T47D (cell line): ENCODE measurements at regions not wholly inside any gene's neighbourhood (a gene's known extent, or its start where the extent isn't known, plus 50 kb on each side); places are given as distances from the start of the nearest gene placed in this dataset.
A peak's percentile ranks its signal among the peaks of the same experiment; 100 is the strongest.

Experiments
- DNase-seq, 2 experiments: peaks; one replicate each; pipeline versions ENCODE4 v3.0.0 to v3.0.0-alpha.2; 2011 to 2012; ENCODE audit warnings: low read depth in 1 of 2, low spot score in 1 of 2
- JUND ChIP-seq: IDR thresholded peaks from 2 replicates; pipeline ENCODE4 v1.6.1; 2012; ENCODE audit warnings: low read depth
- in situ Hi-C: cut with HindIII; loops from 2 replicates; pipeline ENCODE4 v1.10.0; 2016; ENCODE audit warnings: low sequenced_read_pairs, low pct_unique_long_range_greater_than_20kb

DNA sequence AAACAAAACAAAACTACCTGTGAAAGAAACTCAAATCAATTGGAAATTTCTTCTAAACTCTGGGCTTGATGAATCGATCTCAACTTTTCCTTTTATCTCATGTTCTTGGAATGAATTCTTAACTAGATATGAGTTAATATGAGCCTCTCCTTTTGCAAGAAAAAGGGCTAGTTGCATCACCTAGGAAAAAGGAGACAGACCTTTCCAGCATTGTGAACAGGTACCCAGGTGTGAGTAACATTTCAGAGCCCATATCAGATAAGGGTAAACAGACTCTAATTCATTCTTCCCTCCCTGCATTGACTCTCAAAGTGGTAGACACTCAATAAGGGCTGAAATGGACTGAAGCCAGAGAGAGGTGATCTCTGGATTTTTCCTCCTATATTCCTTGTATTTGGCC, 103.8 kb upstream of the AGR3 start:
- no peak for DNase-seq
- no peak for TF ChIP-seq JUND
- in situ Hi-C loops: no loop called here

DNA sequence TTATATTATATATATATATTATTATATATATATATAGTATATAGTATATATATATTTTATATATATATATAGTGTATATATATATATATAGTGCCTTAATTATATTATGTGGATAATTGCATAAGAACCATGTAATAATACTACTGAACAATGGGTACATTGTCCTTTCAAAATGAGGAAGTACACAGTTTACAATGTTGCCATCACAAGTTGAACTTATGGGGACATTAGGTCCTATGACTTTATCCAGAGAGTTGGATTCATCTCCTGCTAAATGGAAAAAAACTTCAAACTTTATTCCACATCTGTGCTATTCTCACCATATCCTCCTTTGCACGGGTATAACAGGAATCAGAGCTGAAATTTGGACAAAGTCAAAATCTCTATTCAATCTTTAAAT, 105.0 kb upstream of the AGR3 start:
- no peak for DNase-seq
- in situ Hi-C loops: no loop called here

DNA sequence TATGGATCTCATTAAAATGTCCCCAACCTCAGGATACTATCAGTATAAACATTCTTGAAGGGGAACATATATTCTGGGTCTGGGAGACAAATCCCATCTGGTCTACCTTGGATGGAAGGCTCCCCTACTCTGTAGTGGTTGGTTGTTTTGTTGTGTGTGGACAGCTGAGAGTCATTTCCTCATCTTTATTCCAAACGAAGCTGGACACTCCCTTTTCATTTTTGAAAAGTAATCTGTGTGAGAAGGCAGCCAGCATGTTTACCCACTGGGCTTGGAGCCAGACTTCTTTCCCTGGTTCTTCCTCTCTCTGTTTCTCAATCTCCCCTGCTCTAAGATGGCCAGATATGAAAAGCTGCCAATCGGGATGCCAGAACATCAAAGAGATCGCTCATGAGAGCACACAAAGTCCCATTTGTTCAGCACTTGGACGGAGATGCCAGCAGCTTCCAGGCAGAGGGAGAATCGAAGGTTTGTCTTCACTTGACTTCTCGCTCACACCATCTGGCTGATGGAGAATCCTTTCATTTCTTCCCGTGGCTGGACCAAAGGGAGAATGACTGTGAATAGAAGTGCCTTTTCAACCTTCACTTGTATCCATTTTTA, 108.1 kb upstream of the AGR3 start:
- peak; percentile 22 to 97 for DNase-seq
- TF ChIP-seq JUND: peak; percentile 80
- in situ Hi-C loops: no loop called here

More for the DNA sequence above, 105.0 kb upstream of the AGR3 start:
- TF ChIP-seq JUND: no peak

DNA sequence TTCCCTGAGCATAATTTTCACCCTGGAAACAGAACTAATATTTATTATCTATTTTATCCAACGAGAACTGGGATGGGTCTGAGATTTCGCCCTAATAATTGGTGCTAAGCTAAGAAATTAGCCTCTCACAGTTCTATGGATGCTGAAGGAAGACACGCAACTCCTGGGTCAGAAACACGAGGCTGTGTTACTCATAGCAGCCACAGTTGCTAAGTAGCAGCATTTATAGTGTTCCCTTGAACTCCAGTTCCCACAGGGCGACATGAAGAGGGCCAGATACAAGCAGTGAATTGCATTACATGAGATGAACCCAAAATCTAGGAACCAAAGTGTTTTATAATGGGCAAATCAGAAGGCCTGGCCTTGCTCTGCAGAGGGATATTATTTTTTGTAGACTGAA, 109.8 kb upstream of the AGR3 start:
- in situ Hi-C loops: no loop called here
- no peak for TF ChIP-seq JUND
- DNase-seq: no peak

DNA sequence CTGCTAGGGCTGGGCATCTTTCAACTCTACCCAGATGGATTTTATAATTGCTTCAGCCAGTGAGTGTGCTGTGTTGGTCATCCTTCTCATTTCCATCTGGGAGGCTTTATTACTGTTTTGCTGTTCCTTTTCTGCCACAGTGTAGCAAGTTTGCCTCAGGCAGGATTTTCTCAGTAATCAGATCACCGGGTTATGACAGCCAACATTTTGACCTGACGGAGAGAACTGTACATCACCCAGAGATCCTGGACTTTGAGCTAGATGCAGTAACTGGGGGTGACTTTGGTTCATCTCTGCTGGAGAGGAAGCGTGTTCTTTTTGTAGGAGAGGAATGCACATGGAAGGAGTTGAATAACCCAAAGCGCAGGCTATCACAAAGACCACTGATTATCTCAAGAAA, 111.8 kb upstream of the AGR3 start:
- no peak for TF ChIP-seq JUND
- in situ Hi-C loops: no loop called here
- DNase-seq: no peak

DNA sequence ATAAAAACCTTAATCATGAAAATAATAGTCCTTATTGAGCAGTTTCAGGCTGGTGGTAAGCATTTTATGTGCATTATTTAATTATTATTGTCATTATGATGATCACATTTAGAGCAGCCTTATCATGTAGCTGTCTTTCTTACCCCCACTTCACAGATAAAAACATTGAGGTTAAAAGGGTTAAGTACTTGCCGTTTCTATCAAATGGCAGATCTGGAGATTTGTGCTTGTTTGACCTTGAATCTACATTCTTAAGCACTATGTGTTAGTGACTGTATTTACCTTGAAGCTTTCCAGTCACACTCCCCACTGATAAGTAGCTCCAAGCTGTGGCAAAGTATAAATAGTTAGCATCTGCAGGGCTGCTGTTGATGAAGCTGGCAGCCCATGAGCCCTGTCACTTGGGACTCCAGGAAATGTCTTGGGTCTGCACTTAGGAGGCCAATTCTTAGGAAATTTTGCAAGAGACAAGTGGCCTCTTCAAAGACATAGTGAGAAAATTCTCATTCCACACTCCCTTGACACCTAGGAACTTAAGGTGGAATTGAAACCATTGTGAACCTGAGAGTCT, 116.8 kb upstream of the AGR3 start:
- TF ChIP-seq JUND: no peak
- no peak for DNase-seq
- in situ Hi-C loops: no loop called here

DNA sequence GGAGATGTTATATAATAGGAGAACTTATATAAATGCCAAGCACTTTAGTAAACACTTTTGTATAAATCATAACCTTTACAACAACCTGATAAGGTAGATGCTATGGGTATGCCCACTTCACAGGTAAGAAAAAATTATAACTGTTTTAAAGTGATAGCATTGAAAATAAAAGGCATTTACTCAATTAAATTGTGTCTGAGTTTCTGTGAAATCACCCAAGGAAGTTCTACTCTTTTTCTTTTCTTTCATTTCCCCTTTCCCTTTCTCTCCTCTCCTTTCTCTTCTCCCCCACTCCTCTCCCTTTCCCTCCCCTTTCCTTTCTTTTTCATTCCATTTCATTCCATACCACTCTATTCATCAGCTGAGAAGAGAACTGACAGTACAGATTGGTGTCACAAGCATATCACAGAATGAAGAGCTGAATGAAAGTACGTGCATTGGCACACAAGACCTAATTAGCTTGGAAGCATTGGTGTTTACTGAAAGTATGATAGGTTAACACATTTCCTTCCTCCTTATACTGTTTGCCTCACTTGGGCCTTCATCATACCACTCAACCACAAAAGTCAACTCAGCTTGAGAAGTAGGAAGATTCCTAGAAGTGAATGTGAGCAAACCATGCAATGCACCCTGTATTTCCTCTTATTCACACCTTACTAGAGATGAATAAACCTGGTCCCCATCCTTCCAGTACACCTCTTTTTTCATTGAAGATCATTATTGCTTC, 117.9 kb upstream of the AGR3 start:
- in situ Hi-C loops: no loop called here
- TF ChIP-seq JUND: no peak
- DNase-seq: no peak

DNA sequence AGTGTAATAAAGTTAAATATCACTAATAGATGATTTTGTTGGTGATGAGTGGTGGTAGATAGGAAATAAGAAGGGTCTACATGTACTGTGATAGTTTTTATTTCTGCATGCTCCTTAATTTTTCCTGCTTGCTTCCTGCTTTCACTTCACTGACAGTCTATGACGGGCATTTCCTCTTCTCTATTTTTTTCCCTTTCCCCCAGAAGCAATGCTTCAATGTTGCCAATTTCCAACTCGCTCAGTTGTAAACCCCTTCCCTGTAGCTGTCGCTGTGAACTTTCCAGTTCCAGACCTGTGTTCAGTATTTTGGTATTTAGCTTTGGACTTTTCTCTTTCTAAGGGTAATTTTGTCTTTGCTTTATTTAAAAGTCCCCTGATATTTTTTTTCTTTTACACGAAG, 123.5 kb upstream of the AGR3 start:
- no peak for TF ChIP-seq JUND
- DNase-seq: no peak
- in situ Hi-C loops: no loop called here

DNA sequence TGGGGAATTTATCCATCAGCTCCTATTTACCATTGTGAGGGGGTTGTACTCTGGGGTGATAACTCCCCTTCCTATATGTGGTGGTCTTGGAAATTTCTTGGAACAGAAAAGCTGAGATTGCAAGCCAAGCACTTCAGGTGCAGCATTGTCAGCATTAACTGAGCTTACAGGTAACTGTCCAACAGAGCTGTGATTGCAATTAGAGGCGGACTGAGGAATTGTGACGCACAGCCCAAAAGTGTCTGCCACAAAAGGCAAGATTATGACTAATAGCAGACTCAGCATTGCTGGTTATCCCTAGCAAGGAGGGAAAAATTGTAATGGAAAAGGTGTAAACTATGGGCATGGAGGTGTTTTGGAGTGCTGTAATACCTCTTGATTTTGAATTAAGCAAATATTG, 126.1 kb upstream of the AGR3 start:
- TF ChIP-seq JUND: no peak
- in situ Hi-C loops: no loop called here
- no peak for DNase-seq

DNA sequence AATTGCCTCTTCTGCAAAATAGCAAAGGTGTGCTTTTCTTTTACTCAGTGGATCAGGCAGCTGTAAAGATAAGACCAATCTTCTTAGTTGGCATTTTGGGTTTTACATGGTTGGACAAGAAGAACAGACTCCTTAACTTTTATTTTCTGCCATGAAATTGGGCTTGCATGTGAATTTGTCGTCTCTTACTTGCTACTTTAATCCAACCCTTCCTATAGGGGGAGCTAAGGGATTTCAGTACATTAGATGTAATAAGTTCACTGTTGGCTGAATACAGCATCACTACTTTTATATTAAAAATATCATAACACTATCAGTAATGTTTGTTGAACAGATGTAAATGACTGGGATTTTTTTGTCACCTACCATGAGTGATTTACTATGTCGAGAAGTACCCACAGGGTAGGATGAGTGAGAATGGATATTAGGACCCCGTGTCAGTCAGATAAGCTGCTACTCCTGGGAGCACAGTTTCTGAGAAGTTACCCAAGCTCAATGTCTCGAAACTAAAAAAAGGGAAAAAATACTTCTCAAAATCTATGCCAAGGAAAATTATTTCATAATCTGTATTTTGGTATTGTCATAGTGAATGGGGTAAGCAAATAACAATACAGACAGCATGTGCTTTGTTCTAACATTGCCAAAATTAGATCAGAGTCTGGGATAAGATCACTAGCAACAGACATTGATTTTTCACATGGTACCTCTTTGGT, 127.4 kb upstream of the AGR3 start:
- no peak for TF ChIP-seq JUND
- in situ Hi-C loops: no loop called here
- DNase-seq: peak in 1 of 2 experiments; percentile 73

DNA sequence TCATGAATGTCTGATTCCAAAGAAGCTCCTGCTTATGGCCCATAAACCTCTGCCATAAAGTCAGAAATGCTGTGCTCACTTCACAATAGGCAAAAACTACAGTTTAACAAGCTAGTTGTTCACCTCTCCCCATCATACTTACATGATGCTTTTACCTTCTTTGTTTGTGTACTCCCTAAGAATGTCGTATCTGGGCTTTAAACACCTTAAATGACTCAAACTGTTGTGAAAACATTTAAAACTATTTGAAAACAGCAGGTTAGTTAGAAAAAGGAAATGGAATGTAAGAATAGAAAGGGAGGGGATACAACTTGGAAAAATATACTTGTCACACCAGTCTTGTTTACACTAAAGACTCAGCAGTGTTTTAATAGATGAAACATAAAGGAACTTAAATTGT, 128.2 kb upstream of the AGR3 start:
- TF ChIP-seq JUND: no peak
- in situ Hi-C loops: no loop called here
- DNase-seq: no peak

DNA sequence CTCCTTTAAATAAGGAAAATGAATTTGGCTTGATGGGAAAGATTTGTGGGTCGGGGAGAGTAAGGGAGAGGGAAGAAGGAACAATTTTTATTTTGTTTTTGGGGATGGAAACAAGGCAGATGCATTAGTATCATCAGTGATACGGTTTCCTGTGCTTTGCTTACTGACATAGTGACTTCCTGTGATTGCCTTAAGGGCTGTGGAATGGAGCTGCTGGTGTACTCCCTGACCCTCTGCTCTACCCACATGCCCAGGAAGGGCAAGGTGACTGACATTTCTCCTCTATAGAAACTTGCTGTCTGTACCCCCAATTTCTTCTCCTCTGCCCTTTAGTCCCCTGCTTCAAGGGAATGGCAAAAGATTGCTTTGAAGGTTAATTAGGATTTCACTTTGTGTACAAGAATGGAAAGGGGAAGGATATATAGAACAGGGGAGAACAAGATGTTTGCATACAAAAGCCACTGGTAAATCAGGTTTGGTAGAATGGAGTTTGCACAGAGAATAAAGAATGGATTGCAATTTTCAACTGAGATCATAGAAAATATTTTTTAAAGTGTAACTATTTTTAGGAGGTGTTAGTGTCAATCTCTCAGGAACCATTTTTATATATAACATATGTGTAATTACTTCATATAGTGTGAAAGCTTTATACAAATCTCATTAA, 129.0 kb upstream of the AGR3 start:
- no peak for TF ChIP-seq JUND
- DNase-seq: peak in 1 of 2 experiments; percentile 67
- in situ Hi-C loops: no loop called here
